Right hindlimb (tissue), 1 donor: ENCODE measurements at regions not wholly inside any gene's neighbourhood (a gene's known extent, or its start where the extent isn't known, plus 50 kb on each side); places are given as distances from the start of the nearest gene placed in this dataset.
"Not testable (repeated sequence)": the region's sequence is repeated elsewhere in the genome, so short reads cannot be mapped to it uniquely, and the experiment has no call there.

ENCODE experiments used
- DNase-seq: peaks from one replicate; pipeline ENCODE4 v3.0.0-alpha.2; 2018

GRCh38 chr10:21041763-21042458 is 144.8 kb upstream of the NEBL start:
- DNase-seq: no peak

GRCh38 chr10:21039721-21040120 is 142.6 kb upstream of the NEBL start:
- DNase-seq: no peak

- DNase-seq: no peak
These were observed 139.6 kb upstream of the NEBL start for GRCh38 chr10:21036757-21037156.

GRCh38 chr10:21034770-21035169 is 137.7 kb upstream of the NEBL start:
- not testable (repeated sequence) for DNase-seq

GRCh38 chr10:21034241-21034640 is 137.1 kb upstream of the NEBL start:
- DNase-seq: no peak

- DNase-seq: no peak
These were observed 135.6 kb upstream of the NEBL start for GRCh38 chr10:21032587-21033319.

DNA sequence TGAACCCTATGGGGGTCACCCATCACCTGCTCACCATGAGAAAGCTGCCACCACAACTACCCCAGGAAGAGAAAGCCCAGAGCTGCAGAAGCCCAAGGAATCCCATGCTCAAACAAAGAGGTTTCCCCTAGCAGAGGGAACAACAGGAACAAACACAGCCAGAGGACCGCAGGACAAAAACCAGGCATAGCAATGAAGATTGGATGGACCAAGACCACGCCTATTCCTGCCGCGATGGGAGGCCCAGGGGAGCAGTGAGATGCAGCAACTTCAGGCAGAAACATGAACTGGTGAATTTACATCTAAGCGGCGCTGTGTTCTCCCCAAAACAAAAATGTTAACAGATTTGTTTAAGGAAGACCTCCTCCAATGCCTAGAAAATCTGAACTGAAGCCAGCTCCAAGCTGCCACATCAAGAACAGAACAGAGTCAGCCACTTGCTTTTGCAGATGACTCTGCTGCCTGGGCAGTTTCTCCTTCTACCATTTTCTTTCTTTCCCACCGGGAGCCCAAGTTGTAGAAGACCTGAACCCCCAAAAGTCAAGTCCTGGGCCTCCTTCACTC is 134.2 kb upstream of the NEBL start:
- DNase-seq: no peak

- DNase-seq: no peak
These were observed 133.0 kb upstream of the NEBL start for GRCh38 chr10:21030091-21030490.

DNA sequence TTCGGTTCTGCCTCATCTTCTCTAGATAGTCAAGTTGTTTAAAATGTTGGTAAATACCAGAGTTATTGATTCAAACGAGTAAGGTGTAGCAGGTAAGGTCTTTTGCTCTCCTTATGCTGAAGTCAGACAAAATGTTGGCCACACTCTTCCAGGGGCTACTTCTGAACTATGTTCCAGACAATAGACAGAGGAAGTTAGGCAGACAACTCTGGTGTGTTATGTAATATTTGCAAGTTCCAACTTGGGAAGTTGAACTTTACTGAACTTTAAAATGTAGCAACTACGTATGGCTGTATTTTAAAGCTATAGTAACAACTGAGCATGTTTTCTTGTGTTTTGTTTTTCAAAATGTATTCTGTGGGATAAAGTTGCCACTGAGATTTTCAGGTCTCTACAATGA is 125.7 kb upstream of the NEBL start:
- DNase-seq: no peak

GRCh38 chr10:21021843-21022594 is 124.9 kb upstream of the NEBL start:
- no peak for DNase-seq

- no peak for DNase-seq
These were observed 124.1 kb upstream of the NEBL start for GRCh38 chr10:21021231-21021630.

DNA sequence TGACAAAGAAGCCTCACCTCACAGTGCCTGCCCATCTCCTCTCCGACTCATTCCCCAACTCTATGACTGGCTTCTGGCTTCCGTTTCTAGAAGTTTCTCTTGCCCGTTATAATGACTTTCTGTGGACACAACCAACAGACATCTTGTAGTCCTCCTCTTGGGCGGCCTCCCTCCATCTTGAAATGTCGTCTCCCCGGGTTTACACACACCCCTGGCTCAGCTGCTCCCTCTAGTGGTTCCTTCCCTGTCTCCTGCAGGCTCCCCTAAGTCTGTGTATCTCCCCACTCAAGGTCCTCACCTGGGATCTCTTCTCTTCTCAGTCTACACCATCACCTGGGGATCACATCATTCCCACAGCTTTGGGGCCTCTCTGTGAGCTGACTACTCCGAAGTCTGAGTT is 123.4 kb upstream of the NEBL start:
- no peak for DNase-seq

DNA sequence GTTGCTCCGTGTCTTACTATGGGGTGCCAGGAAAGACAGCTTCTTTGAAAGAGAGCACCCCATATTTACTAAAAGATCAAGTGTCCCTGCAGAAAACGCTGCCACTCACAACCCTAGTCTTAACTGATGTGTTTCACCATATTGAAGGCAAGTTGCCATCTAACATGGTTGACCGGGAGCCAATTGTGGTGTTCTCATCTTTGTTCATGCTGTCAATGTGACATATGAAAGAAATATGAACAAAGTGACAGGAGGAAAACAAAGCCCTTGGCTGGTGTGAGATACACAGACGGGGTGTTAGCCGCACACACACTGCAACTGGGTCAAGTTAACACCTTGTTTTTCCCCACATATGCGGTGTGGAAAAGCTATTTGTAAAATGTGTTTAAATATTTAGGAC is 122.3 kb upstream of the NEBL start:
- no peak for DNase-seq

- DNase-seq: no peak
These were observed 118.7 kb upstream of the NEBL start for GRCh38 chr10:21015851-21016250.

- DNase-seq: no peak
These were observed 117.0 kb upstream of the NEBL start for GRCh38 chr10:21014141-21014540.

GRCh38 chr10:21011433-21012018 is 114.4 kb upstream of the NEBL start:
- DNase-seq: no peak

DNA sequence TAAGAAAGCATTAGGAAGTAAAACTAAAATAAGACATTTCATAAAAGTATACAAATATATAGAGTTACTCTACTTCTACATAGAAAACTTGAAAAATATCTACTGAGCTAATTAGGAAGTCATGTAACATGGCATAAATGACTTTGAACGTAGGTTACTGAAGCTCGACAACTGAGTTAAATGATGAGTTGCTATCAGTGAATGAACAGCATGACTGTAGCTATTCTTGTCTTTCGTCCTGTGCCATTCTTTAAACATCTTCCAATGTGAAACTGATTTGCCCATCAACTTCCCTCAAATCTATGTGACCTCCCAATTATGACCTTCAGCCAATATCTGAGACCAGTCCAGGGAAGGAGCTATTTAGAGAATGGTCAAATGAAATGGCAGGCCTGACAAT is 113.5 kb upstream of the NEBL start:
- DNase-seq: no peak

- no peak for DNase-seq
These were observed 106.2 kb upstream of the NEBL start for GRCh38 chr10:21003240-21003822.

GRCh38 chr10:21002091-21002878 is 105.2 kb upstream of the NEBL start:
- no peak for DNase-seq

DNA sequence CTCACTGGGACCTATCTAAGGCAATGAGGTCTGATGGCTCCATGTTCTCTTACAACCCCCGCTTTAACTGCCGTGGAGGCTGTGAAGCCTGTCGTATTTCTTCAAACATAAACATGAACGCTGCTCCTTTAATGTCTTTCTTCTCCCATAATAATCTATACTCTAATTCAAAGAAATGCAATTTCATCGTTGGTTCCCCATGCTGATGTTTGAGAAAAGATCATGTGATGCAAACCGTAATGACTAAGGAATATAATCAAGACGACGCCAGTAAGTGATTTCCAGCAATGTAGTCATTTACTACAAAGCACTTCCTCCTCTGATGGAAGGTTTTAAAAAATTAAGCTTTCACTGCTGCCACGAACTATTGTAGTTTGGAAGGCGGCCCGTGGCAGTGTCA is 102.6 kb upstream of the NEBL start:
- DNase-seq: no peak

DNA sequence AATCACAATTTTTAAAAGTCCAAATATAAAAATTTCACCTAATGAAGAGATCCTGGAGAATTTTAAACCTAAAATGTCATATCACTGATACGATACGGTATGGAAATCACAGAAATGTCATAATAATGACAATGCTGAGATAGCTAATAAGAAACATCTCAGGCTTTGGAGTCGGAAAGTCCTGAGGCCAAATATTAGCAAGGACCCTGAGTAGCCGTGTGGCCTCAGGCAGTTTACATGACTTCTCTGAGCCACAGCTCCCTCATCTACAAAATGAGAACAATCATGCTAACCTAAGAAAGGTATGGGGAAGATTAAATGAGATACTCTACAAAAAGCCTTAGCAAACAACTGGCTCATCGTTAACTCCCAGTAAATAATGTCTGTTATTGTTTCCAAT is 100.9 kb upstream of the NEBL start:
- DNase-seq: no peak
